ENCODE measurements at regions not wholly inside any gene's neighbourhood (a gene's known extent, or its start where the extent isn't known, plus 50 kb on each side); places are given as distances from the start of the nearest gene placed in this dataset.
"Not testable (repeated sequence)": the region's sequence is repeated elsewhere in the genome, so short reads cannot be mapped to it uniquely, and the experiment has no call there.

DNA sequence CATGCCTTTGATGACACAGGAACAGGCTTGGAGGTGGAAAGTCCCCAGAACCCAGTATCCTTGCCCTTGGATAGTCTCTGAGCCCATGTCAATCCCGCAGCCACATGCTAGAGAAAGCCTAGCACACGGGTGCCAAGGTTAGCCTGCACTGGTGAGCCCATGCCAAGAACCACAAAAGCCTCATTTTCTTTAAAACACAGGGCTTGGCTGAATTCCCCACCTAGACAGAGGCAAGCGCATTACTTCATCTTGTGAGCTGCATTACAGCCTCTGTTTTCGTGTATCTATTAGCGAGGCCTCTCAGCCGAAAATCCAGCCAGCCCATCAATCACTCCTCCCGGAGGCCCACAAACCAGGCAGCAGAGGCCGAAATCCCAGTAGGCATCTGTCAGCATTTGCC, 314.9 kb upstream of the AUTS2 start:
- Histone ChIP-seq H3K4me1 (ENCODE audit: control insufficient read depth, insufficient read depth, low read length) (no peaks in the 10 kb centered on the region), H3K9me3 (ENCODE audit: control insufficient read depth, insufficient read depth, low read length) (peaks cover 7% of the 10 kb centered on the region), H3K36me3 (ENCODE audit: control insufficient read depth, insufficient read depth, low read length) (no peaks in the 10 kb centered on the region), H3K4me3 (ENCODE audit: low read length) (no peak overlapping the region), H3K27me3 (ENCODE audit: control insufficient read depth, insufficient read depth, low read length) (no peaks in the 10 kb centered on the region), H3K27ac (ENCODE audit: low read length) (no peak overlapping the region)
- DNase-seq (ENCODE audit: low read depth, low spot score), result no peak
- WGBS (ENCODE audit: insufficient coverage, insufficient read length), result no CpG with 5 or more reads among the region's 8 CpGs

GRCh38 chr7:69285854-69286253, 312.4 kb upstream of the AUTS2 start:
- H3K4me3 ChIP-seq (ENCODE audit: low read length), result no peak overlapping the region
- H3K27ac ChIP-seq (ENCODE audit: low read length), result no peak overlapping the region
- no peaks in the 10 kb centered on the region for H3K4me1 ChIP-seq (ENCODE audit: control insufficient read depth, insufficient read depth, low read length)
- DNase-seq (ENCODE audit: low read depth, low spot score), result no peak
- no peaks in the 10 kb centered on the region for H3K36me3 ChIP-seq (ENCODE audit: control insufficient read depth, insufficient read depth, low read length)
- H3K9me3 ChIP-seq (ENCODE audit: control insufficient read depth, insufficient read depth, low read length), result peaks cover 7% of the 10 kb centered on the region
- no peaks in the 10 kb centered on the region for H3K27me3 ChIP-seq (ENCODE audit: control insufficient read depth, insufficient read depth, low read length)

DNA sequence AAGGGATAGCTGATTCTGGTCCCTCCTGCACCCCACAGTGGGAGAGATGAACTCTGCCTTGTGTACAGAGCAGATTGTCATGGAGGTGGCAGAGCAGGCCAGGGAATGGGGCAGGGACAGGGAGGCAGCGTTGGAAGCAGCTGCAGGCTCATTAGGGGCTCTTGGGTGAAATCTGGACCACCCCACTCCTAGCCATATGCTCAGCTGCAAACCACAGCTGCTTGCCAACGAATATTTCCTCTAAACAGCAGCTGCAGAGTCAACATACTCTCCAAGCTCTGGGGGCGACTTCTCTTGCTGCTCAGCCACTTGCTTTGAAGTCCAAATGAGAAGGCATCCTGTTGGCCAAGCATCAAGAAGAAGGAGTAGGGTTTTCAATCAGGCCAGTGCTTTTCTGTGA, 302.3 kb upstream of the AUTS2 start:
- H3K9me3 ChIP-seq (ENCODE audit: control insufficient read depth, insufficient read depth, low read length), result peaks cover 8% of the 10 kb centered on the region
- no CpG with 5 or more reads among the region's 3 CpGs for WGBS (ENCODE audit: insufficient coverage, insufficient read length)
- DNase-seq (ENCODE audit: low read depth, low spot score), result no peak
- no peak overlapping the region for H3K27ac ChIP-seq (ENCODE audit: low read length)
- H3K36me3 ChIP-seq (ENCODE audit: control insufficient read depth, insufficient read depth, low read length), result no peaks in the 10 kb centered on the region
- H3K4me1 ChIP-seq (ENCODE audit: control insufficient read depth, insufficient read depth, low read length), result no peaks in the 10 kb centered on the region
- H3K27me3 ChIP-seq (ENCODE audit: control insufficient read depth, insufficient read depth, low read length), result no peaks in the 10 kb centered on the region
- H3K4me3 ChIP-seq (ENCODE audit: low read length), result no peak overlapping the region

- no peaks in the 10 kb centered on the region for H3K4me1 ChIP-seq (ENCODE audit: control insufficient read depth, insufficient read depth, low read length)
- no peak overlapping the region for H3K4me3 ChIP-seq (ENCODE audit: low read length)
- no peak for DNase-seq (ENCODE audit: low read depth, low spot score)
- no peaks in the 10 kb centered on the region for H3K36me3 ChIP-seq (ENCODE audit: control insufficient read depth, insufficient read depth, low read length)
- no peak overlapping the region for H3K27ac ChIP-seq (ENCODE audit: low read length)
- no peaks in the 10 kb centered on the region for H3K27me3 ChIP-seq (ENCODE audit: control insufficient read depth, insufficient read depth, low read length)
- WGBS (ENCODE audit: insufficient coverage, insufficient read length), result no CpG with 5 or more reads among the region's 3 CpGs
- H3K9me3 ChIP-seq (ENCODE audit: control insufficient read depth, insufficient read depth, low read length), result peaks cover 6% of the 10 kb centered on the region
Observed at GRCh38 chr7:69301253-69301652, 297.0 kb upstream of the AUTS2 start.

DNA sequence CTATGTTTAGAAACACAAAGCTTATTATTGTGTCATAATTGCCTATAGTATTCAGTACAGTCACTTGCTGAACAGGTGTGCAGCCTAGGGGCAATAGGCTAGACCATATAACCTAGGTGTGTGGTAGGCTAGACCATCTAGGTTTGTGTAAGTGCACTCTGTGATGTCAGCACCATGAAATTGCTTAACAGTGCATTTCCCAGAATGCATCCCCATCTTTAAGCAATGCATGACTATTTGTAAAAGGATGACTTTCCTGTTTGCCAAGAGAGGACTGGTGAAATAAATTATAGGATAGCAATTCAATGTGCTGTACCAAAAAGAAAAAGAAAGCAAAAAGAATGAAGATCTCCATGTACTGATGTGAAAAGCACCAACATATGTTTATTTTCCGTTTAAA, 288.7 kb upstream of the AUTS2 start:
- no peak overlapping the region for H3K27ac ChIP-seq (ENCODE audit: low read length)
- DNase-seq (ENCODE audit: low read depth, low spot score), result no peak
- no CpG with 5 or more reads among the region's 1 CpG for WGBS (ENCODE audit: insufficient coverage, insufficient read length)
- H3K9me3 ChIP-seq (ENCODE audit: control insufficient read depth, insufficient read depth, low read length), result peaks cover 6% of the 10 kb centered on the region
- no peak overlapping the region for H3K4me3 ChIP-seq (ENCODE audit: low read length)
- no peaks in the 10 kb centered on the region for H3K4me1 ChIP-seq (ENCODE audit: control insufficient read depth, insufficient read depth, low read length)
- no peaks in the 10 kb centered on the region for H3K36me3 ChIP-seq (ENCODE audit: control insufficient read depth, insufficient read depth, low read length)
- H3K27me3 ChIP-seq (ENCODE audit: control insufficient read depth, insufficient read depth, low read length), result no peaks in the 10 kb centered on the region

GRCh38 chr7:69311489-69311888, 286.8 kb upstream of the AUTS2 start:
- H3K9me3 ChIP-seq (ENCODE audit: control insufficient read depth, insufficient read depth, low read length), result peaks cover 7% of the 10 kb centered on the region
- no peaks in the 10 kb centered on the region for H3K36me3 ChIP-seq (ENCODE audit: control insufficient read depth, insufficient read depth, low read length)
- no peak overlapping the region for H3K27ac ChIP-seq (ENCODE audit: low read length)
- H3K4me1 ChIP-seq (ENCODE audit: control insufficient read depth, insufficient read depth, low read length), result no peaks in the 10 kb centered on the region
- H3K27me3 ChIP-seq (ENCODE audit: control insufficient read depth, insufficient read depth, low read length), result no peaks in the 10 kb centered on the region
- DNase-seq (ENCODE audit: low read depth, low spot score), result no peak
- no peak overlapping the region for H3K4me3 ChIP-seq (ENCODE audit: low read length)
- no CpG with 5 or more reads among the region's 1 CpG for WGBS (ENCODE audit: insufficient coverage, insufficient read length)

- H3K36me3 ChIP-seq (ENCODE audit: control insufficient read depth, insufficient read depth, low read length); H3K4me3 ChIP-seq (ENCODE audit: low read length); H3K27me3 ChIP-seq (ENCODE audit: control insufficient read depth, insufficient read depth, low read length); H3K27ac ChIP-seq (ENCODE audit: low read length); H3K4me1 ChIP-seq (ENCODE audit: control insufficient read depth, insufficient read depth, low read length); DNase-seq (ENCODE audit: low read depth, low spot score); H3K9me3 ChIP-seq (ENCODE audit: control insufficient read depth, insufficient read depth, low read length): not testable (repeated sequence)
- WGBS (ENCODE audit: insufficient coverage, insufficient read length), result no CpG with 5 or more reads among the region's 4 CpGs
Observed at GRCh38 chr7:69313852-69314251, 284.4 kb upstream of the AUTS2 start.

DNA sequence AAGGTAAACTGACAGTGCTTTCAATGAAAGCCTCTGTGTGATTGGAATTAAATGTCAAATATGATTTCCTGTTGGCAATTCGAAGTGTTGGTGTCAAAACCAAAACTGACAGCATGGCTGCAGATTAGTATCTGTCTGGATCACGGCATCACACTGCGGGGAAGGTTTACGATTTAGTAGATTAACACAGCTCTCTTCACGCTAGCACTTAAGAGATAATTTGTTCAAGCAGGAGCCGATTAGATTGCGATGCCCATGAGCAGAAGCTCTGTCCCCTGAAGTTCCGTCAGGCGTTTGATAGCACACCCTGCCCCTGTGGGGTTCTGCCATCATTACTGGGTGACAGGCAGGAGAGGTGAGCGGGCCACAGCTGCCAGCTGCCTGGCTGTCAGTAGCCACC, 279.5 kb upstream of the AUTS2 start:
- no CpG with 5 or more reads among the region's 10 CpGs for WGBS (ENCODE audit: insufficient coverage, insufficient read length)
- H3K4me3 ChIP-seq (ENCODE audit: low read length), result no peak overlapping the region
- peaks cover 5% of the 10 kb centered on the region; the same call in 1 of the 2 replicates for H3K9me3 ChIP-seq (ENCODE audit: control insufficient read depth, insufficient read depth, low read length)
- no peak overlapping the region for H3K27ac ChIP-seq (ENCODE audit: low read length)
- H3K27me3 ChIP-seq (ENCODE audit: control insufficient read depth, insufficient read depth, low read length), result no peaks in the 10 kb centered on the region
- no peaks in the 10 kb centered on the region for H3K36me3 ChIP-seq (ENCODE audit: control insufficient read depth, insufficient read depth, low read length)
- no peaks in the 10 kb centered on the region for H3K4me1 ChIP-seq (ENCODE audit: control insufficient read depth, insufficient read depth, low read length)
- no peak for DNase-seq (ENCODE audit: low read depth, low spot score)

DNA sequence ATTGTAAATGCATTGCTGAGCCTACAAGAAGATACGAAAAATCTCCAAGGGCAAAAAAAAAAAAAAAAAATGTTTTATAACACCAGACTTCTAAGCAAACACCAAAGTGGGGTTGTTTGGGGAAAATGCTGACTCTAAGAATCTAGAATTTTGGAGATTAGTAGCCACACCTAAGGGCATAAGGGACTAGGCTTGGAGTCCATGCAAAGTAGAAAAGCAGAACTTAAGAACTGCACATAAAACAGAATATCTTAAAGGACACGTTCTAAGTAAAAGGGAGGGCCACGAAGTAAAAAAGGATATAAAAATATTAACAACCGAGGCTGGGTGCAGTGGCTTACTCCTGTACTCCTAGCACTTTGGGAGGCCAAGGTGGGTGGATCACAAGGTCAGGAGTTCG, 269.8 kb upstream of the AUTS2 start:
- WGBS (ENCODE audit: insufficient coverage, insufficient read length), result no CpG with 5 or more reads among the region's 5 CpGs
- no peaks in the 10 kb centered on the region for H3K4me1 ChIP-seq (ENCODE audit: control insufficient read depth, insufficient read depth, low read length)
- no peaks in the 10 kb centered on the region for H3K36me3 ChIP-seq (ENCODE audit: control insufficient read depth, insufficient read depth, low read length)
- no peak overlapping the region for H3K27ac ChIP-seq (ENCODE audit: low read length)
- no peak for DNase-seq (ENCODE audit: low read depth, low spot score)
- H3K27me3 ChIP-seq (ENCODE audit: control insufficient read depth, insufficient read depth, low read length), result no peaks in the 10 kb centered on the region
- H3K9me3 ChIP-seq (ENCODE audit: control insufficient read depth, insufficient read depth, low read length), result no peaks in the 10 kb centered on the region; the same call in 1 of the 2 replicates
- H3K4me3 ChIP-seq (ENCODE audit: low read length), result no peak overlapping the region

- Histone ChIP-seq H3K36me3 (ENCODE audit: control insufficient read depth, insufficient read depth, low read length) (no peaks in the 10 kb centered on the region), H3K27me3 (ENCODE audit: control insufficient read depth, insufficient read depth, low read length) (no peaks in the 10 kb centered on the region), H3K4me1 (ENCODE audit: control insufficient read depth, insufficient read depth, low read length) (no peaks in the 10 kb centered on the region), H3K9me3 (ENCODE audit: control insufficient read depth, insufficient read depth, low read length) (peaks cover 4% of the 10 kb centered on the region), H3K27ac (ENCODE audit: low read length) (no peak overlapping the region), H3K4me3 (ENCODE audit: low read length) (no peak overlapping the region)
- no peak for DNase-seq (ENCODE audit: low read depth, low spot score)
- WGBS (ENCODE audit: insufficient coverage, insufficient read length), result no CpG with 5 or more reads among the region's 3 CpGs
Observed at GRCh38 chr7:69334701-69335100, 263.6 kb upstream of the AUTS2 start.

DNA sequence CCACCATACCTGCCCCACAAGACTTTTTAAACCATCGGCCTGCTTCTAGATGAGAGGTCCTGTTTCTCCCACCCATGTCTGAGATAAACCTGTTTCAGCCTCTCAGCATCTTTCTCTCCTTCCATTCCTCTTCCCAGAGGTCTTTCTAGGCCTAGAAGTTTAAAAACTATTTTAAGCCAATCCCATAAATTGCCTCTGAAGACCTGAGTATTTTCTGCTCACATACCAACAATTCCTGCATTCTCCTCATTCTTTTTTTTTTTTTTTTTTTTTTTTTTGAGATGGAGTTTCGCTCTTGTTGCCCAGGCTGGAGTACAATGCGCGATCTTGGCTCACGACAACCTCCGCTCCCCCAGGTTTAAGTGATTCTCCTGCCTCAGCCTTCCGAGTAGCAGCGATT, 262.9 kb upstream of the AUTS2 start:
- DNase-seq (ENCODE audit: low read depth, low spot score), result no peak
- H3K36me3 ChIP-seq (ENCODE audit: control insufficient read depth, insufficient read depth, low read length), result no peaks in the 10 kb centered on the region
- H3K27me3 ChIP-seq (ENCODE audit: control insufficient read depth, insufficient read depth, low read length), result no peaks in the 10 kb centered on the region
- H3K27ac ChIP-seq (ENCODE audit: low read length), result no peak overlapping the region
- no peaks in the 10 kb centered on the region for H3K4me1 ChIP-seq (ENCODE audit: control insufficient read depth, insufficient read depth, low read length)
- H3K9me3 ChIP-seq (ENCODE audit: control insufficient read depth, insufficient read depth, low read length), result peaks cover 4% of the 10 kb centered on the region
- WGBS (ENCODE audit: insufficient coverage, insufficient read length), result no CpG with 5 or more reads among the region's 8 CpGs
- H3K4me3 ChIP-seq (ENCODE audit: low read length), result no peak overlapping the region

Data from iPS DF 6.9 (cell line).